Naive thymus-derived CD4-positive, alpha-beta T cell (primary cell): ENCODE measurements at regions not wholly inside any gene's neighbourhood (a gene's known extent, or its start where the extent isn't known, plus 50 kb on each side); places are given as distances from the start of the nearest gene placed in this dataset.

Source experiments
- ATAC-seq: fragments of 150-1000 bp; cut with Tn5 transposase; 2 replicates; pipeline ENCODE4 v1.10.0; 2021; ENCODE audit warnings: mild to moderate bottlenecking, moderate library complexity
- CTCF ChIA-PET: fragments of 350-600 bp; sonication (Branson Sonifier 250); formaldehyde crosslinking; loops from one replicate; lab custom pipeline; 2021; ENCODE audit warnings: antibody characterized with exemption; lab: Charles Lee
- POLR2A ChIA-PET: fragments of 350-600 bp; sonication (Branson Sonifier 250); formaldehyde crosslinking; loops from one replicate; lab custom pipeline; 2021; ENCODE audit warnings: antibody characterized with exemption, inconsistent platforms; lab: Charles Lee
- DNase-seq, 9 donors: peaks; one replicate each; pipeline versions ENCODE4 v3.0.0 to v3.0.0-alpha.2; 2020 to 2022; ENCODE audit warnings: mixed read lengths in 1 of 9
- H3K27ac ChIP-seq: one replicate; pipeline ENCODE4 v1.7.0; 2013; ENCODE audit warnings: mild to moderate bottlenecking, low read depth, low read length, moderate library complexity
- H3K27me3 ChIP-seq, 2 donors: one replicate each; pipeline ENCODE4 v1.7.0; 2013; ENCODE audit warnings: low read length in 2 of 2, mild to moderate bottlenecking in 2 of 2, moderate library complexity in 2 of 2; ENCODE audit not compliant: control insufficient read depth in 2 of 2, insufficient read depth in 2 of 2
- H3K36me3 ChIP-seq, 3 experiments: 1 replicate in 2 of 3; 2 replicates in 1 of 3; pipeline ENCODE4 v1.7.0; 2013; ENCODE audit warnings: low read length in 3 of 3, mild to moderate bottlenecking in 3 of 3, moderate library complexity in 1 of 3; ENCODE audit not compliant: insufficient read depth in 3 of 3, control insufficient read depth in 2 of 3
- H3K4me1 ChIP-seq, 2 donors: one replicate each; pipeline ENCODE4 v1.7.0; 2013; ENCODE audit warnings: low read length in 2 of 2, mild to moderate bottlenecking in 2 of 2, moderate library complexity in 1 of 2; ENCODE audit not compliant: control insufficient read depth in 2 of 2, insufficient read depth in 2 of 2
- H3K4me3 ChIP-seq: 2 replicates; pipeline ENCODE4 v1.7.0; 2013; ENCODE audit warnings: mild to moderate bottlenecking, low read length
- H3K9me3 ChIP-seq, 3 experiments: 1 replicate in 2 of 3; 2 replicates in 1 of 3; pipeline ENCODE4 v1.7.0; 2013; ENCODE audit warnings: low read length in 3 of 3; ENCODE audit not compliant: control insufficient read depth in 2 of 3
- H3K27ac Mint-ChIP-seq, 9 donors: one replicate each; pipeline ENCODE4 v1.8.0; 2020 to 2022; ENCODE audit warnings: mixed read lengths in 9 of 9, mild to moderate bottlenecking in 8 of 9, moderate library complexity in 5 of 9, inconsistent platforms in 2 of 9
- H3K27me3 Mint-ChIP-seq, 5 donors: one replicate each; pipeline ENCODE4 v1.8.0; 2021 to 2022; ENCODE audit warnings: mixed read lengths in 5 of 5, mild to moderate bottlenecking in 1 of 5
- H3K36me3 Mint-ChIP-seq, 5 donors: one replicate each; pipeline ENCODE4 v1.8.0; 2020 to 2022; ENCODE audit warnings: mixed read lengths in 5 of 5, mild to moderate bottlenecking in 3 of 5, inconsistent platforms in 1 of 5
- H3K4me1 Mint-ChIP-seq, 7 donors: one replicate each; pipeline ENCODE4 v1.8.0; 2020 to 2022; ENCODE audit warnings: mixed read lengths in 7 of 7, mild to moderate bottlenecking in 3 of 7, inconsistent platforms in 1 of 7
- H3K4me3 Mint-ChIP-seq, 10 donors: one replicate each; pipeline ENCODE4 v1.8.0; 2020 to 2022; ENCODE audit warnings: mild to moderate bottlenecking in 10 of 10, mixed read lengths in 10 of 10, moderate library complexity in 6 of 10, inconsistent platforms in 2 of 10
- H3K9me3 Mint-ChIP-seq, 11 donors: one replicate each; pipeline ENCODE4 v1.8.0; 2020 to 2022; ENCODE audit warnings: mixed read lengths in 11 of 11, mild to moderate bottlenecking in 4 of 11, inconsistent platforms in 1 of 11, moderate library complexity in 1 of 11
- intact Hi-C, 2 donors: fragments of 100-400 bp; cut with micrococcal nuclease; formaldehyde crosslinking; loops; one replicate each; pipeline ENCODE4 v1.15.1; 2023

- Histone ChIP-seq H3K27me3 (no peaks in the 10 kb centered on the region), H3K36me3 (no peaks in the 10 kb centered on the region), H3K4me1 (no peaks in the 10 kb centered on the region), H3K4me3 (no peak overlapping the region), H3K9me3 (no peaks in the 10 kb centered on the region), H3K27ac (no peak overlapping the region)
- Mint-ChIP-seq H3K36me3 (no peaks in the 10 kb centered on the region), H3K27ac (no peak overlapping the region), H3K4me1 (no peaks in the 10 kb centered on the region), H3K4me3 (no peak overlapping the region), H3K9me3 (peaks cover 0 to 24% (median 7%) of the 10 kb centered on the region in 11 donors), H3K27me3 (no peaks in the 10 kb centered on the region)
- ATAC-seq (no peak), DNase-seq (no peak)
- ChIA-PET CTCF (no interaction called here), POLR2A (no interaction called here)
- intact Hi-C loops: no loop called here
Observed at GRCh38 chr18:42583283-42583731, 532.2 kb downstream of the RIT2 start.

GRCh38 chr18:42586601-42587000 is 528.9 kb downstream of the RIT2 start:
- no peak overlapping the region for H3K4me3 Mint-ChIP-seq
- Histone ChIP-seq H3K27me3 (no peaks in the 10 kb centered on the region), H3K4me3 (no peak overlapping the region), H3K27ac (no peak overlapping the region), H3K36me3 (no peaks in the 10 kb centered on the region), H3K4me1 (no peaks in the 10 kb centered on the region), H3K9me3 (no peaks in the 10 kb centered on the region)
- ATAC-seq: no peak
- peaks cover 0 to 17% (median 7%) of the 10 kb centered on the region in 11 donors for H3K9me3 Mint-ChIP-seq
- intact Hi-C loops: no loop called here
- CTCF ChIA-PET: no interaction called here
- no peak for DNase-seq
- no peak overlapping the region for H3K27ac Mint-ChIP-seq
- POLR2A ChIA-PET: no interaction called here
- no peaks in the 10 kb centered on the region for H3K36me3 Mint-ChIP-seq
- H3K27me3 Mint-ChIP-seq: no peaks in the 10 kb centered on the region
- no peaks in the 10 kb centered on the region for H3K4me1 Mint-ChIP-seq

GRCh38 chr18:42588786-42589185 is 526.7 kb downstream of the RIT2 start:
- H3K36me3 Mint-ChIP-seq: no peaks in the 10 kb centered on the region
- no peak overlapping the region for H3K4me3 Mint-ChIP-seq
- intact Hi-C loops: no loop called here
- Histone ChIP-seq H3K36me3 (no peaks in the 10 kb centered on the region), H3K27me3 (no peaks in the 10 kb centered on the region), H3K4me3 (no peak overlapping the region), H3K4me1 (no peaks in the 10 kb centered on the region), H3K27ac (no peak overlapping the region), H3K9me3 (no peaks in the 10 kb centered on the region)
- DNase-seq: no peak
- H3K9me3 Mint-ChIP-seq: peaks cover 0 to 19% (median 8%) of the 10 kb centered on the region in 11 donors
- no peaks in the 10 kb centered on the region for H3K27me3 Mint-ChIP-seq
- CTCF ChIA-PET: no interaction called here
- ATAC-seq: no peak
- H3K27ac Mint-ChIP-seq: no peak overlapping the region
- POLR2A ChIA-PET: no interaction called here
- H3K4me1 Mint-ChIP-seq: no peaks in the 10 kb centered on the region

- Mint-ChIP-seq H3K36me3 (no peaks in the 10 kb centered on the region), H3K4me3 (no peak overlapping the region), H3K27me3 (no peaks in the 10 kb centered on the region), H3K9me3 (peaks cover 0 to 25% (median 2%) of the 10 kb centered on the region in 11 donors), H3K4me1 (no peaks in the 10 kb centered on the region), H3K27ac (no peak overlapping the region)
- no peaks in the 10 kb centered on the region for H3K9me3 ChIP-seq
- no peak for DNase-seq
- H3K27me3 ChIP-seq: no peaks in the 10 kb centered on the region
- H3K4me3 ChIP-seq: no peak overlapping the region
- H3K4me1 ChIP-seq: no peaks in the 10 kb centered on the region
- POLR2A ChIA-PET: no interaction called here
- H3K27ac ChIP-seq: no peak overlapping the region
- no peaks in the 10 kb centered on the region for H3K36me3 ChIP-seq
- no peak for ATAC-seq
- intact Hi-C loops: no loop called here
- CTCF ChIA-PET: no interaction called here
Observed at GRCh38 chr18:42604820-42605219, 510.7 kb downstream of the RIT2 start.

GRCh38 chr18:42606886-42607495 is 508.5 kb downstream of the RIT2 start:
- POLR2A ChIA-PET: no interaction called here

GRCh38 chr18:42611134-42611533 is 504.4 kb downstream of the RIT2 start:
- H3K9me3 Mint-ChIP-seq: peaks cover 0 to 32% (median 2%) of the 10 kb centered on the region in 11 donors
- H3K9me3 ChIP-seq: no peaks in the 10 kb centered on the region
- intact Hi-C loops: no loop called here
- H3K36me3 Mint-ChIP-seq: no peaks in the 10 kb centered on the region
- H3K27me3 Mint-ChIP-seq: no peaks in the 10 kb centered on the region
- H3K4me1 Mint-ChIP-seq: no peaks in the 10 kb centered on the region
- H3K4me1 ChIP-seq: no peaks in the 10 kb centered on the region
- DNase-seq (no peak), ATAC-seq (no peak)
- H3K27ac ChIP-seq: no peak overlapping the region
- H3K4me3 ChIP-seq: no peak overlapping the region
- H3K4me3 Mint-ChIP-seq: no peak overlapping the region
- no peaks in the 10 kb centered on the region for H3K36me3 ChIP-seq
- H3K27me3 ChIP-seq: no peaks in the 10 kb centered on the region
- CTCF ChIA-PET: no interaction called here
- POLR2A ChIA-PET: no interaction called here
- H3K27ac Mint-ChIP-seq: no peak overlapping the region

More at GRCh38 chr18:42606886-42607495, 508.5 kb downstream of the RIT2 start:
- no peak overlapping the region for H3K27ac Mint-ChIP-seq
- no peaks in the 10 kb centered on the region for H3K36me3 Mint-ChIP-seq
- no peaks in the 10 kb centered on the region for H3K36me3 ChIP-seq
- ATAC-seq (no peak), DNase-seq (no peak)
- H3K9me3 ChIP-seq: no peaks in the 10 kb centered on the region
- no peaks in the 10 kb centered on the region for H3K4me1 ChIP-seq
- H3K27me3 Mint-ChIP-seq: no peaks in the 10 kb centered on the region
- no peak overlapping the region for H3K4me3 ChIP-seq
- peaks cover 0 to 33% (median 2%) of the 10 kb centered on the region in 11 donors for H3K9me3 Mint-ChIP-seq
- CTCF ChIA-PET: interaction anchor here (0.7 kb wide), 1 partner anchor 553 kb away, joined by 3 read pairs; no protein-coding TSS in a partner anchor
- intact Hi-C loops: no loop called here
- no peak overlapping the region for H3K27ac ChIP-seq
- no peak overlapping the region for H3K4me3 Mint-ChIP-seq
- H3K4me1 Mint-ChIP-seq: no peaks in the 10 kb centered on the region
- H3K27me3 ChIP-seq: no peaks in the 10 kb centered on the region

GRCh38 chr18:42614619-42615293 is 500.7 kb downstream of the RIT2 start:
- ChIA-PET CTCF (no interaction called here), POLR2A (no interaction called here)
- no peaks in the 10 kb centered on the region for H3K36me3 Mint-ChIP-seq
- H3K27me3 Mint-ChIP-seq: no peaks in the 10 kb centered on the region
- Histone ChIP-seq H3K9me3 (no peaks in the 10 kb centered on the region), H3K27ac (no peak overlapping the region), H3K4me3 (no peak overlapping the region), H3K27me3 (no peaks in the 10 kb centered on the region), H3K4me1 (no peaks in the 10 kb centered on the region), H3K36me3 (no peaks in the 10 kb centered on the region)
- no peak for DNase-seq
- H3K27ac Mint-ChIP-seq: no peak overlapping the region
- intact Hi-C loops: no loop called here
- H3K4me1 Mint-ChIP-seq: no peaks in the 10 kb centered on the region
- H3K9me3 Mint-ChIP-seq: peaks cover 0 to 27% (median 2%) of the 10 kb centered on the region in 11 donors
- ATAC-seq: no peak
- H3K4me3 Mint-ChIP-seq: no peak overlapping the region
